HEK293T (cell line): ENCODE measurements at regions not wholly inside any gene's neighbourhood (a gene's known extent, or its start where the extent isn't known, plus 50 kb on each side); places are given as distances from the start of the nearest gene placed in this dataset.

Source experiments
- BHLHE40 ChIP-seq: fragments of 450-650 bp; IDR thresholded peaks from 2 replicates; pipeline ENCODE4 v1.6.1; 2016; ENCODE audit warnings: mild to moderate bottlenecking, moderate library complexity, borderline replicate concordance
- FOXK2 ChIP-seq: fragments of 450-650 bp; IDR thresholded peaks from 2 replicates; pipeline ENCODE4 v1.6.1; 2016; ENCODE audit warnings: mild to moderate bottlenecking
- FOXM1 ChIP-seq: fragments of 450-650 bp; IDR thresholded peaks from 2 replicates; pipeline ENCODE4 v1.6.1; 2017; ENCODE audit warnings: mild to moderate bottlenecking, borderline replicate concordance
- LEF1 ChIP-seq: fragments of 450-650 bp; IDR thresholded peaks from 2 replicates; pipeline ENCODE4 v1.6.1; 2017; ENCODE audit warnings: mild to moderate bottlenecking, borderline replicate concordance
- PKNOX1 ChIP-seq: fragments of 450-650 bp; IDR thresholded peaks from 2 replicates; pipeline ENCODE4 v1.6.1; 2016
- SP1 ChIP-seq: fragments of 450-650 bp; IDR thresholded peaks from 2 replicates; pipeline ENCODE4 v1.6.1; 2017
- ZNF384 ChIP-seq: fragments of 450-650 bp; IDR thresholded peaks from 2 replicates; pipeline ENCODE4 v1.6.1; 2016

- no peak for TF ChIP-seq LEF1
- TF ChIP-seq BHLHE40: no peak
- no peak for TF ChIP-seq FOXM1
- no peak for TF ChIP-seq SP1
- TF ChIP-seq PKNOX1: no peak
- no peak for TF ChIP-seq ZNF384
- no peak for TF ChIP-seq FOXK2
These were observed 350.0 kb upstream of the ARGLU1 start for GRCh38 chr13:106917673-106918556.
